ENCODE measurements at regions not wholly inside any gene's neighbourhood (a gene's known extent, or its start where the extent isn't known, plus 50 kb on each side); places are given as distances from the start of the nearest gene placed in this dataset.

GRCh38 chr20:58033026-58033536, 195.4 kb downstream of the ANKRD60 start:
- no peak for TF ChIP-seq CTCF (IDR thresholded peaks at IDR 0.05 in 2 of 3, conservative IDR thresholded peaks at IDR 0.05 in 1 of 3; ENCODE audit: control insufficient read depth in 2 of 3, extremely low read depth in 1 of 3, insufficient read depth in 1 of 3, low read depth in 3 of 3, low read length in 3 of 3)
- TF ChIP-seq ZNF274 (IDR thresholded peaks at IDR 0.05; ENCODE audit: insufficient read depth, insufficient read length) = no peak
- no peak for TF ChIP-seq MAX (IDR thresholded peaks at IDR 0.05; ENCODE audit: low read depth, low read length)

All from GM12878 (cell line).